NCI-H1930 (cell line): ENCODE measurements at regions not wholly inside any gene's neighbourhood (a gene's known extent, or its start where the extent isn't known, plus 50 kb on each side); places are given as distances from the start of the nearest gene placed in this dataset.

Experiments
- DNase-seq, 2 experiments: peaks; one replicate each; lab custom pipeline; 2025; lab: John Stamatoyannopoulos, UW

DNA sequence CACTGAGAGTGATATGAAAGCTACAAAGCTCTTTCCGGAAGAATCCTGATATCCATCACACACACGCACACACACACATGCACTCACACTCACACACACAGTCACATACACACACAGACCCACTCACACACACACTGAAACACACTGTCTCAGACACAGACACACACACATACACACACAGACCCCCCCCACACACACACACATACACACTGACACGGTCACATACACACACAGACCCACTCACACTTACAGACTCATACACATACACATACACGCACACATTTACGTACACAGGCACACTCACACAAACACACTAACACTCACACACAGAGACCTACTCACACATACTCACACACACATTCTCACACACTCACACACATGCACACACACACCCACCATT lies 58.6 kb downstream of the LIG4 start:
- DNase-seq: no peak

DNA sequence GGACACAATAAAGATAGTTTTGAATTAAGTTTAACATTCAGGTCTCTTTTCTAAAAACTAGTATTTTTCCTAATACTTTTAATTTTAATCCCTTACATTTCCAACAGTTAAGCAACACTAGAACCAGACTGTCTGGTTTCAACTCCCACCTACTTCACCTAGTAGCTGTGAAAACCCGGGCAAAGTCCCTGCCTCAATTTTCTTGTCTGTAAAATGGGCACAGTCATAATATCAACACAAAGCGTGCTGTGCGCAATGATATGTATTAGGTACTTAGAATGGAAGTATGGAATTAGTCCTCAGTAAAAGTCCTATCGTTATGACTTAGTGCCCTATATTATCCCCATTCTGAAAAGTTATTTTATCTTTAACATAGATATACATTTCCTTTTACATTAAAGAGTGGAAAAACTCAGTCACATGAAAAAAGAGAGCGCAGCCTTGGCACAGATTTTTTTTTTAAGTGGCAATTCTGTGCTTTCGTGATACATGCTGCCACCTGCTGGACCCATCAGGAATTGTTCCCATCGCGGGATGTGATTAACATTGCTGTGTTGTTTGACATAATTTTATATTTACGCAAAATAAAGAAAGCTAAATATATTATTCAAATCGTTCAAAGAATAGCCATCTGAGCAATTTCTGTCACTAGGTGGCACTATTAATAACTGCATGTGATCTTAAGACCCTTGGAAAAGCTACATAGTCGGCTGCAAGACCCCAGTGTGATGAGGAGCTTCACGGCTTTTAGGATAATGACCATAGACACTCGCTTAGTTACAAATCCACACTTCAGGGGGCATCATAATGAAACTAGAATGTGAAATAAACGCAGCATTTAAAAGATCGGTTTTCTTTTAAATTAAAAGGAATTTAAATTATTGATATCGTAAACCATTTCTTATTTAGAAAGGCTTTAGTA lies 59.9 kb downstream of the LIG4 start:
- DNase-seq: no peak

DNA sequence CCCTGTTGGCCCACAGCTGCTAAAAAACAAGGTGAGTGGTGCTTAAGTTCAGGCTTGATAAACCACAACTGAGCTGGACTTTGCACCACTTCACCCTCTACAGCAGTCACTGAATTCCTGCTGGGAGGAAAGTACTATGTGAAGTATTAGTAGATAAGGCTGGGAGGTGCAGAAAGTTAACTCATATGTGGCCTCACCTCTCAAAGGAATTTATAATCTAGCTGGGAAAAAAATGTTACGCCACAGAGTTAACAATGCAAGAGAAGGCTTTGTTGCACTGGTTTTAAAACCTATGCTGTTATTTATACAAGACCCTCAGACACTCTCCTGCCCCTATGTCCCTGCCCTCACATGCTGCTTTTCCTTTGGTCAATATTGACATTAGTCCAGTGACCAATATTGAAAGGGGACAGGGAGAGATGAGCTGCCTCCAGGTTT lies 60.9 kb downstream of the LIG4 start:
- no peak for DNase-seq

DNA sequence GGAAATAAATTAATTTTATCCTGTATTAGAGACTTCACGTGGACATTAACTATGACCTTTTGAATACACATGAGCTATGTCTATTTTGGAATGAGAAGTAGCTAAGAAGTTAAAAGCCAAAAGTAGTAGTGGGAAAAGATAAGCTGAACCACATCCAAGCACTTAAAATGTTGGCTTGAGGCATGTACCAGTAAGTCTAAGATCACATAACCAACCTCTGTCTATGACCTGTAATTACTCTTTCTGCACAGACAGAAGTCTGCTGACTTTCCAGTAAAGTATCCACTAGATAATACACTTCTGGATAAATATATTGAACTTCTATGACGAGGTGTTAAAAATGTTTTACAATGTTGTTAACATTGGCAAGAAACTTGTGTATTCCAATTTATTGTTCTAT lies 68.7 kb downstream of the LIG4 start:
- DNase-seq: no peak

DNA sequence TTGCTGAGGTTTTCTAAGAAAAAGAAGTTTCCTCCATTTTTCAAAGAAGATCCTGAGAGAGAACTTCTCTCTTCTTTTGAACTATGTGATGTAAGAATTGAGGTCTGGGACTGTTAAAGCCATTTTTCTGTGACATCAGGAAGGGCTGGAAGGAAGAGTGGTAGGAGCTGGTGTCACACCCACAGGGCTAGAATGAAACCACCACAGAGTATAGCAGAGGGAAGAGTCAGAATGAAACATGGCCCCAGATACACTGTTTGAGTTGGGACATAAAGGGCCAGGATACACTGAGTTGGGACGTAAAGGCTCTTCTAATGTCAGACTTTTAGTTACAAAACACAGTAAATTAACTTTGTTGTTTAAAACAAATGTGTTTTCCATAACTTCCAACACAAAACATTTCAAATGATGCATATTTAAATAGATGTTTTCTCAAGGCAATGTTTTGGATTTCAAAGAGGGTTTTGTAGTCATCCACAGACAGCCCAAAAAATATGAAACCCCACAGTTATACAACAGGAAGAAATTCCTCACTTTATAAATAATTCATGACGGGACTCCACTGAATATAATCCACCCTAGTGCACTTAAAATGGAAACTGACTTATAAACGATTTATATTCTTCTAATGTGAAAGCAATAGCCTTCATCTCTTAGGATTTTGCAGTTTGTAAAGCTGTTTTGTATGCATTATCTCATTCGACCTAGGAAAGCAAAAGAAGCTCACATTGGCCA lies 72.5 kb downstream of the LIG4 start:
- no peak for DNase-seq

DNA sequence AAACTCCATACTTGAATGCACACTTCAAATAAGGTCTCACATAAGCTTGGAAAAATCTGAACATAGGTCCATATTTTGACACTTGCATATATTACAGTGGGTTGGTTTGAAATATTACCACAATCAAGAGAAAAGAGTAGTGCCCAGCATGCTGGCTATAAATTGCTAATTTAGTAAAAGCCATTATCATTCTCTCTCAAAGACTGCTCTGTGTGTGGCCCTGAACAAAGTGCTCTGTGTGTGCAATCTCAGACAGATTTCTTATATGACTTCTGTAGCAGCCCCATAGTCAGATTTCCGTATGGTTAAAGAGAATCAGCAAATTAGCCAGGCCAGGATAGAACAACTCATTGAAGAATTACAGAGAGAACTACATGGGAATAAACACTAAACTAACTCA lies 78.2 kb downstream of the LIG4 start:
- DNase-seq: no peak

DNA sequence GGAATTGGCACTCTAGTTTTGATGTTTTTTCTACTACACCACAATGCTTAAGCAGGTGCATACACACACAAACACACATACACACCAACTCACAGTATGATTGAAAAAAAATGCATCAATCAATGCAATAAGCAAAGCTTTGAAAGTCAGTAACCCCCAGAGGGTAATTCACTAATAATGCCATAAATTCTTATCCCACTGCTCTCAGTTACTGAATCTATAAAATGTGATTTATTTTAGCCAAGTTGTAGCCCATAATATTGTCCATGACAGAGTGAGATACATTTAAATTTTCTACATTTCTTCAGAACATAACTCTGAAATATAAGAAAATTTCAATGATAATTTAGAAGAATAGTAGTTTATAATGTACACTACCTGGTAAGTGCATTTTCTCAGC lies 87.9 kb downstream of the LIG4 start:
- no peak for DNase-seq

DNA sequence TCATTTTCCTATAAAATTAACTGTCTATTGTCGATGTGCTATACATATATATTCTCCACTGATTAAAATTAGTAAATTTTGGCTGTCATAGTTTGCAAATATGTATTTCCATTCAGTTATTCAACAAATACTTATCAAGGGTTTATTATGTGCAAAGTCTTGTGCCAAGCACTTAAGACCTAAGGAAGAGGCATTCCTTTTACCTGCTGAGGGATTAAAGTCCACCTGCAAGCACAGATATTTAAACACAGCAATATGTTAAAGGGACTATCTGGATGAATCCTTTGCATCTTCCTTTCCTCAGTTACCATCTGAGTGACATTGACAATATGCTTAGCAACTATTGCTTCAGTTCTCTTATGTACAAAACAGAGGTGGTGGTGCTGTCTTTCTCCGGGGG lies 89.3 kb downstream of the LIG4 start:
- DNase-seq: no peak

DNA sequence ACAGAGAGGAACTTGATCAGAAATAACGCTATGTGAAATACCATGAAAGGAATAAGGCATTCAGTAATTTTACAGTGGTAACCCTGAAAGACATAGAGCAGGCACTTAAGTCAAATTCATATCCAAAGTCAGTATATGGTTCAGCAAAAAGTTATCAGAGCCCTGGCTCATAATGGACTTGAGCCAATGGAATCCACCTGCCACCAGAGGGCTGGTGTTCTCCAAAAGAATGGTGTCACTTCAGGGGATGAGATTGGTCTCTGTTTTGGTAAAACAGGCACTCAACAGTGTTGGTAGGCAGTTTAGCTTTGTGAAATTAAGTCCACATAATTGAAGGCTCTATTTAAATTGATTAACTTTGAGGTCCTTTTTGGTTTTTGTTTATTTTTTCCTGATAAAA lies 93.9 kb downstream of the LIG4 start:
- DNase-seq: no peak

DNA sequence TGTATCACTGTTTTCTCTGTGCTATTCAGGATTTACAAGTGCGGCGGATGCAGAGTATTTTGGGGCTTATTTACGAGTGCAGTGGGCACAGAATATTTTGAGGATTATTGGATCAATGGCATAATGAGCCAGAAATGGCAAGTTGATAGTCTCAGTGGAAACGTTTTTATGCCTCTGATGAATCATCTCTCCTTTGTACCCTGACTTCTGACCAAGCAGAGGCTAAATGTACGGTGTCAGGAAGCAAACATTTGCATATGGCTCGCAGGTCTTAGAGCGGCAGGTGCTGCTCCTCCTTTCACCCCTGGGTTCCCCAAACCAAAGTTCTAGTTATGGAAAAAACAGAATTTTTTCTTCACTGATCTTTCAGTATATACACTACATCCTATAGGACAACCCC lies 94.5 kb downstream of the LIG4 start:
- DNase-seq: peak in 1 of 2 experiments; percentile 48

DNA sequence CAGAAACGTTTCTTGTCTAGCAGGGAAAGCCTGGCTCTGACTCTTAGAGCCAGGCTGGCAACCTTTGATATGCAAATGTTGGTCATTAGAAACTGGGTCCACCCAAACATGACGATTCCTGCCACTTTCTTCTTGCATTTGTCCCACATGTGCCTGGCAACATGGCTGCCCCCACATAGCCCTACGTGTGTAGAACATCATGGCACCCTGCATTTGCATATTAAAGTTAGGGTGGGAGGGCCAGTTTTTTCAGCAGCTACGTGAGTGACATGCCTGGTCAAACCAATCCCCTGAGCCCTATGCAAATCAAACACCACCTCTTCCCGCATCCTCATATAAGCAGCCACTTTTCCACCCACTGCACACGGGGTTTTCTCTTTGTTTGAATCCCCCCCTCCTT lies 95.0 kb downstream of the LIG4 start:
- peak; percentile 89 to 95 for DNase-seq

DNA sequence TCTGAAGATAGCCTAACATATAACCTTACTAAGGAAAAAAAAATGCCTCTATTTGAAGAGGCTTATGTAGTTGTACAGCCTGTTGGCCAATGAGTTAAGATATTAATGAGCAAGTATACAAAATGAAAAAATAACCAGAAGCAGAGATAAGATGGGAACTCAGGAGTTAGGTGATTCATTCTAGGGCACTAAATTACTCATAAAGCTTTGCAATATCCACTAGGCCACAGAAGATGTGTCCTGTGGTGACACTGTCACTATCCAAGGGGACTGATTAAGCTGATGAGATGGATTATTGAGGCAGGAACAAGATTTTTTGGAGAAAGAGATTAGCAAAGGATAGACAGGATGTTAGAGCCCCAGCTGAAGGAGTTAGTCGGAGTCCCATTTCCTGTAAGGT lies 99.6 kb downstream of the LIG4 start:
- DNase-seq: no peak

DNA sequence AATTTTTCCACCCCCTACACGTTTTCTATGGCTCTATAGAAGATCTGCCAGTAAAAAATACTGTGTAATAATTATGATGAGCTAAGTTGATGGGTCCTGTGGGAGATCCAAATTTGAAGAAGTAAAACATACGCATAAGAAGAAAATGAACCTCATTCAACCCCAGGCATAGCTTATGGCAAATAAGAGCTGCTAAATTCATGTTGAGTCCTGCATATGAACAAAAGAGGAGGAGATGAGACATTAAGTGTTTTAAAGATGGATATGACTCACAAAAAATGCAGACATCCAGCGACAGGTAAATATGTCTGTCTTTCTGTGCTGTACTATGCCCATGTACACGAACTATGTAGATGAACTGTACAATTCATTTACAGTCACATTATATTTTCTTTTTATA lies 101.9 kb downstream of the LIG4 start:
- no peak for DNase-seq

DNA sequence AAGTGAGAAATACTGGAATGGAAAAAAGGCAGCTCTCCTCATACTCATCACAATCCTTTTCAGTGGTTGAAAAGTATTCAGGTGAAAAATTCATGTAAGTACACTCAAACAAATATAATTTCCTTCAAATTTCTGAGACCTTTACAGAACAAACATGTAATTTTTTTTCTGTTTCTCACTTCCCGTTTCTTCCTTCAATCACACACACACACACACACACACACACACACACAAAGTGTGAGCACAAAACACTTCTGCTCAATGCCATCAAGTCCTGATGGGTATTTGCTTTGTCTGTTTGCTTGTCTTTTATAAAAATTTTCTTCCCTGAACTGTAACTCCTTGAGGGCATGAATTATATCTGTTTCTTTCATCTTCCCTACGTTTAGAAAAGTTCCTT lies 110.6 kb downstream of the LIG4 start:
- DNase-seq: no peak

DNA sequence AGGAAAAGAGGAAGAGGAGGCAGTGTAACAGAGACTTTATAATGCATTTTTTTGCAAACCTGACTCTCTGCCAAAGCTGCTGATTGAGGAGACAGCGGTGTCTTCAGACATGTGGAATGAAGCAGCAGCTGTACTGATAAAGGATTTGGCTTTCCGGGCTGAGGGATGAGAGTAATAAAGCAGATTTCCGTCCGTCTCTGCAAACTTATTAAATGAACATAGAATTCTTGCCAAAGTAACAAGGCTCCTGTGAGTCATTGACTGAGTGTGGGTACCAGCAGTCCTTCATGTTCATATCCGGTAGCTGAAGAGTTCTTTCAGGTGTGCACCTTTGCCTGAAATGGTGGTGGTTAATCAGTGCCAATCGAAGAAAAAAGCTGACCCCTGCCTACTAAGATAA lies 112.6 kb downstream of the LIG4 start:
- DNase-seq: no peak

DNA sequence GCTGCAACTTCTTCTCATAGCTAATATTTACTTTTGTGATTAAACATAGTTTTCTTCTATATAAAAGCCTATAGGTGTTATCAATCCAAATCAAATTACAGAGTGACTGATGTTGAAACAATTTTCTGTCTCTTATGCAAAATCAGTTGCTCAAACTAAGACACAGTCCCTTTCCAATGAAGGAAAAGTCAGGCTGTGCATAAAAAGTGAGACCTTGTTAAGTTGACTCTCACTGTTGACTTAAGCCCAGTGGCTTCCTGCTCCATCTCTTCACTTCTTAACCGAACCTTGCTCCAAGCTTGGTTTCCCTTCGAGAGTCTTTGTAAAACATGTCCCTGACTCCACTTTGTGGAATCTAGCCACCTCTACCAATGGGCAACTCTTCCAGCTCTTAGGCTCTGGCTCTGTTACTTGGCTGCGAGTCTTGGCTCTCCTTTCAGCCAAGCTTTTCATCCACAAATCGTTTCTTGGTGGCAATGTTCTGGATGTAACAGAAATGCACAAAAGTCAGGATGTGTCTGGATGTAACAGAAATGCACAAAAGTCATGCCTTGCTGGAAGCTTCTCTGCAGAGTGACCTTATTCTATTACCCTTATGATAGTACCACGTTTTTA lies 118.9 kb downstream of the LIG4 start:
- no peak for DNase-seq

DNA sequence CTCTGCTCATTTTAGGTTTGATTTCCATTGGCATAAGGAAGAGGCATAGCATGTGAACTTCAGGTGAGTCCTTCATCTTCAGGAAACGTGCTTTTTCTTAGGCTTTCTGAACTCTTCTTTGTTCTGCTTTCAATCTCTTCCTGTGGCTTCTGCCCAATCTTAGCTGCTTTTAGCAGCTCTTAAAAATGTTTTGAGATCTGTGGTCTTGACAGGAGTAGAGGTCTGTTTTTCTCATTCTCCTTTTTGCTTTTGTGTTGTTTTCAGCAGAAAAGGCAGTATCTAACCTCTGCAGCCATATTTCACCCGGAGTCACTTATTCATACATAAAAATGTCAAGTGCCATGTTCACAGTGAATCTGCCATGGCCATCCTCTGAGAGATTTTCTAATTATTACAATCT lies 120.3 kb downstream of the LIG4 start:
- no peak for DNase-seq

DNA sequence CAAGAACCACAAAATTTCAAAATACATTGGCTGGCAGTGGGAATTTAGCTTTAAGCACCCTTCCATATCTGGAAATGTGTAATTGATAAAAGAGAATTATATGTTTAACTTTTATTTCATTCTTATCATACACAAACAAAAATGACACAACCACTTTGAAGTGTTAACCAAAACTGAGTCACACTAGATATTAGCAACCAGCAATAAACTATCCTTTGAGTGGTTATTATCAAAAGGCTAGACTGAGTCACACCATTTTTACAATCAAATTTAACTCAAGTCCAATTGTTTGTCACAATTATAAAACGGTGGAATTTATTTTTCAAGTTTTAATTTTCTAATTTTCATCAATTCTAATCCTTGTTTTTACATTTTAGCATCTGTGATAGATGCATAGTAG lies 121.7 kb downstream of the LIG4 start:
- no peak for DNase-seq

DNA sequence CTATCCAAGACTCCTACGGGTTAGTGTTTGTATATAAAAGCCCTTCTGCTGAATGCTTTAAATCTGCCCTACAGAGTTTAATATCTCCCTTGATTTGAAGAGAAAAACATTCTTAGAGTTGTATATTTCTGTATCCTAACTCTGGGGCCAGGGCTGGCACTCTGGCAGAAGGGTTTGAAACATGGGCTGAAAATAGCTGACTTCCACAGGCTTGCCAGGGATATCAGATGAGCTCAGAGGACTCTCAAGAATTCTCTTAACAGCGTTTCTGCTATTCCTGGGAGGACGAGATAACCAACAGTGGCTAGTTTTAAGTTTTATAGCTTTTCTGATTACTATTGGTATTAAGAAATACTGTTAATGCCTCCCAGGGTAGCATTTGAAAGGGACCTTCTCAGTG lies 127.5 kb downstream of the LIG4 start:
- no peak for DNase-seq

DNA sequence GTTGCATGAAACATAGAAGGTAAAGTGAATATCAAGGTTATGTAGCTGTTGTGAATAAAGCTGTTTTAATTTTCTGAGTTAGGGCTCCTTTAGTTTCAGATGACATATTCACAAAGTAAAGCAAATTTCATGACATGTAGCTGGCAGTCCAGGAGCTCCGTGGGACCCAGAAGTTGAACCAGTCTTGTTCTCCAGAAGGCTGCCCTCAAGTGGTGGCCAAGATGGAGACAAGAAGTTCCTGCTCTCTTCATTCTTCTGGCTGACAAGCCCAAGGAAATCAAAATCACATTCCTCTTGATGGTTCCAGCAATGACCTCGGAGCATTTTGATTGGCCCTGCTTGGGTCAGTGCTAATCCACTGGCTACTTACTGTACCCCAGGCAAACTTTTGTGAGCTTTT lies 128.7 kb downstream of the LIG4 start:
- DNase-seq: no peak

DNA sequence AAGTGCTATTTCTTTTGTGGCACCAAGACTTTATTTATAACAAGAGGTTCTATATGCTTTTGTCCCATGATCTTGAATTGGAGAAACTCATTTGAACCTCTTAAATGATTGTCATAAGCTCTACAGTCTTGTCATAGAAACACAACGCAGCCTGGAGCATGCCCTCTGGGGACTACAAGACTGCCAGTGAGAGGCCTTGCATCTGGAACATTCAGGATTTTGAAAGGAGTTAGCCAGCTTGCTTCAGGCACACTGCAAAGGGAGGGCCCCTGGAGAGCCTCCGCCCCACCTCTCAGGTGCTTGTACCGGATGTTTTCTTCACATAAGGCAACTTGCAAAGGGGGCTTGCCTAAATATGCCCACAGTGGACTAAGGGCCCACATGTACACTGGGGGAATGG lies 130.5 kb downstream of the LIG4 start:
- no peak for DNase-seq

DNA sequence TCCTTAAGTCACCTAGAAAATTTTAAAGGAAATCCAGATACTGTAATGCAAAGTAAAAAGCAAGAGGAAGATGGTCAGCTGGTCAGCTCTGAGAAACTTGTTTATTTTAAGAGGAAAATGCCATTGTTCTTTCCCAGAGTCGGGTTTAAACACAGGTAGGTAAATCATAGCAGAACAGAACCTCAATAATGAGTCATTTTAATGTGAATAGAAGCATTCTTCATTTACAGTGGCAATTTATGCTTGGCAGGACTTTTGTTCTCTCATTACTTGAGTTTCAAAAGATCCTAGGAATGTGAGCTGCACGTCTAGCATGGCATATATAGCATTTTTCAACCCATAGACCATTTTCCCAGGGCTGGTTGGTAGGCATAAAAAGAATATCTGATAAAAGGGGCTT lies 132.3 kb downstream of the LIG4 start:
- no peak for DNase-seq

DNA sequence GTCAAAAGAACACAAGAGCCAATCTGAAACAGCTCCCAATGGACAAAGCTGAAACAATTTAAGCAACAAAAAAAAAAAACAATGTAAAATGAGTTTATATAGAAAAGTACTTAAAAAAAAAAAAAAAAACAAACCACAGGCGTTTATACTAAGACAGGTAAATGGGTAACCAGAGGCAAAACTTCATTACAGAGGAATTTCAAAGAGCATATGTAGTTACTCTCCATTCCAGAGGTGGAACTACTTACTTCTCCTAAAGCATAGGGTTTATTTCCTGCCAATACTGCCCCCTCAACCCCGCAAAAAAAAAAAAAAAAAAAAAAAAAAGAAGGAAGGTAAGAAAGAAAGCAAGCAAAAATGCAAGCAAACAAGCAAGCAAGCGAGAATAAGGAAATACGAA lies 132.9 kb downstream of the LIG4 start:
- DNase-seq: no peak
